ENCODE measurements at regions not wholly inside any gene's neighbourhood (a gene's known extent, or its start where the extent isn't known, plus 50 kb on each side); places are given as distances from the start of the nearest gene placed in this dataset.
"Not testable (repeated sequence)": the region's sequence is repeated elsewhere in the genome, so short reads cannot be mapped to it uniquely, and the experiment has no call there.

GRCh38 chr13:61500176-61500575 lies 84.5 kb upstream of the PCDH20 start:
- H3K27ac ChIP-seq, result no peak overlapping the region
- no peak for TF ChIP-seq CTCF (conservative IDR thresholded peaks at IDR 0.05)

- TF ChIP-seq CTCF (conservative IDR thresholded peaks at IDR 0.05), result no peak
- no peak overlapping the region for H3K27ac ChIP-seq
Measured at GRCh38 chr13:61495648-61496047, 80.0 kb upstream of the PCDH20 start.

- not testable (repeated sequence) for H3K27ac ChIP-seq
Measured at GRCh38 chr13:61493556-61493955, 77.9 kb upstream of the PCDH20 start.

- no peak overlapping the region for H3K27ac ChIP-seq
- no peak for TF ChIP-seq CTCF (conservative IDR thresholded peaks at IDR 0.05)
Measured at GRCh38 chr13:61486496-61486895, 70.8 kb upstream of the PCDH20 start.

GRCh38 chr13:61485128-61485765 lies 69.6 kb upstream of the PCDH20 start:
- no peak for TF ChIP-seq CTCF (conservative IDR thresholded peaks at IDR 0.05)
- H3K27ac ChIP-seq, result no peak overlapping the region

- H3K27ac ChIP-seq, result no peak overlapping the region
- no peak for TF ChIP-seq CTCF (conservative IDR thresholded peaks at IDR 0.05)
Measured at GRCh38 chr13:61477619-61478018, 62.0 kb upstream of the PCDH20 start.

- TF ChIP-seq CTCF (conservative IDR thresholded peaks at IDR 0.05), result no peak
- no peak overlapping the region for H3K27ac ChIP-seq
Measured at GRCh38 chr13:61470786-61471185, 55.1 kb upstream of the PCDH20 start.

- TF ChIP-seq CTCF (conservative IDR thresholded peaks at IDR 0.05), result peak; percentile 74
- no peak overlapping the region for H3K27ac ChIP-seq
Measured at GRCh38 chr13:61466280-61466679, 50.6 kb upstream of the PCDH20 start.
